Peyer's patch (tissue), 4 donors: ENCODE measurements at regions not wholly inside any gene's neighbourhood (a gene's known extent, or its start where the extent isn't known, plus 50 kb on each side); places are given as distances from the start of the nearest gene placed in this dataset.

ENCODE experiments used
- DNase-seq, 3 donors: peaks; one replicate each; pipeline ENCODE4 v3.0.0-alpha.2; 2017 to 2019
- H3K27ac ChIP-seq, 4 donors: fragments of 200-600 bp; sonication (generic); one replicate each; pipeline ENCODE4 v1.5.1; 2016 to 2019
- H3K27me3 ChIP-seq, 2 donors: fragments of 200-600 bp; sonication (generic); one replicate each; pipeline ENCODE4 v1.5.1; 2019
- H3K36me3 ChIP-seq, 3 donors: fragments of 200-600 bp; sonication (generic); one replicate each; pipeline ENCODE4 v1.5.1; 2016 to 2019
- H3K4me1 ChIP-seq, 4 donors: fragments of 200-600 bp; sonication (generic); one replicate each; pipeline ENCODE4 v1.5.1; 2016 to 2019
- H3K4me3 ChIP-seq, 4 donors: fragments of 200-600 bp; sonication (generic); 1 replicate in 3 of 4; 2 replicates in 1 of 4; pipeline ENCODE4 v1.5.1; 2016 to 2019; ENCODE audit warnings: mild to moderate bottlenecking in 1 of 4
- H3K9me3 ChIP-seq, 4 donors: fragments of 200-600 bp; sonication (generic); one replicate each; pipeline ENCODE4 v1.5.1; 2016 to 2019; ENCODE audit warnings: mild to moderate bottlenecking in 1 of 4
- POLR2A ChIP-seq, 2 donors: fragments of 450-650 bp; IDR thresholded peaks; one replicate each; pipeline ENCODE4 v1.5.1; 2017; ENCODE audit warnings: antibody characterized with exemption in 2 of 2, mild to moderate bottlenecking in 2 of 2, moderate library complexity in 2 of 2
- TF ChIP-seq, protein P1 (sequence below), 6 experiments: fragments of 450-650 bp in 4 of 6; fragments of 200-600 bp in 2 of 6; sonication (generic) in 1 of 6; IDR thresholded peaks; one replicate each; pipeline ENCODE4 v1.5.1; 2017 to 2019; ENCODE audit warnings: antibody characterized with exemption in 6 of 6, mild to moderate bottlenecking in 3 of 6, moderate library complexity in 1 of 6

DNA sequence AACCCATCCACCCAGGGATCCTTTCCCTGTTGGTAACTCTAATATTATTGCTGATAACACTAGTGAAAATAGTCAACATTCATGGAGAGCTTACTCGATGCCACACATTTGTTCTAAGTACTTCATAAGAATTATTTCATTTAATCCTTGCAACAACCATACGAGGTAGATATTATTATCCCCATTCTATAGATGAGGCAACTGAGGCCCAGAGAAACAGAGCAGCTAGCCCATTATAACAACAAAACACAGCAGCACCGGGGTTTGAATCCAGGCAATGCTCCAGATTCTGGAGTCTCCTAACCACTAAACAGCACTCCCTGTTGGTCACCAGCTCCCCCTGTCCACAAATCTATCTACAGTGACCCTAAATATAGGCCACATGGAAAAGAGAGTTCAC, 90.4 kb upstream of the PKDCC start:
- Histone ChIP-seq H3K9me3 (no peaks in the 10 kb centered on the region), H3K27me3 (no peaks in the 10 kb centered on the region), H3K4me1 (no peaks in the 10 kb centered on the region), H3K4me3 (no peak overlapping the region), H3K36me3 (no peaks in the 10 kb centered on the region), H3K27ac (no peak overlapping the region)
- TF ChIP-seq, protein P1, sequence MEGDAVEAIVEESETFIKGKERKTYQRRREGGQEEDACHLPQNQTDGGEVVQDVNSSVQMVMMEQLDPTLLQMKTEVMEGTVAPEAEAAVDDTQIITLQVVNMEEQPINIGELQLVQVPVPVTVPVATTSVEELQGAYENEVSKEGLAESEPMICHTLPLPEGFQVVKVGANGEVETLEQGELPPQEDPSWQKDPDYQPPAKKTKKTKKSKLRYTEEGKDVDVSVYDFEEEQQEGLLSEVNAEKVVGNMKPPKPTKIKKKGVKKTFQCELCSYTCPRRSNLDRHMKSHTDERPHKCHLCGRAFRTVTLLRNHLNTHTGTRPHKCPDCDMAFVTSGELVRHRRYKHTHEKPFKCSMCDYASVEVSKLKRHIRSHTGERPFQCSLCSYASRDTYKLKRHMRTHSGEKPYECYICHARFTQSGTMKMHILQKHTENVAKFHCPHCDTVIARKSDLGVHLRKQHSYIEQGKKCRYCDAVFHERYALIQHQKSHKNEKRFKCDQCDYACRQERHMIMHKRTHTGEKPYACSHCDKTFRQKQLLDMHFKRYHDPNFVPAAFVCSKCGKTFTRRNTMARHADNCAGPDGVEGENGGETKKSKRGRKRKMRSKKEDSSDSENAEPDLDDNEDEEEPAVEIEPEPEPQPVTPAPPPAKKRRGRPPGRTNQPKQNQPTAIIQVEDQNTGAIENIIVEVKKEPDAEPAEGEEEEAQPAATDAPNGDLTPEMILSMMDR (IDR thresholded peaks at IDR 0.05), result no peak
- no peak for TF ChIP-seq POLR2A (IDR thresholded peaks at IDR 0.05)
- DNase-seq, result no peak

DNA sequence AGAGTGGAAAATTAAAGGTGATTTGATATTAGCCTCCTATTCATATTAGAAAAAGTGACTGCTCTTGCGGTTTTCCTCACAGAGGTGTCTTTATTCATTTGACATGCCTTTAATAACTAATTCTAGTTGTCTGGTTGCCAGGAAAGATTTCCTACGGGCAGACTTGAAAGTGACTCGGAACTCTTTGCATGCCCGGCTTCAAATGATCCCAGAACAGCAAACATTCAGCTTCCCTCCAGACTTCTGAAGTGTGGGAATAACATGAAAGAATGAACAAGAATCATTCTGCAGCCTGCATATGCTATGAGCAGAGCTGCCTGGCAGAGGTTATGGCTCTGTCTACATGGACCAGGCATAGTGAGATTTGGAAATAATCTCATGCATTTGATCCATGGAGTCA, 89.6 kb upstream of the PKDCC start:
- no peaks in the 10 kb centered on the region for H3K36me3 ChIP-seq
- no peaks in the 10 kb centered on the region for H3K27me3 ChIP-seq
- DNase-seq, result no peak
- H3K9me3 ChIP-seq, result no peaks in the 10 kb centered on the region
- peaks cover 0 to under 1% (median 0%) of the 10 kb centered on the region in 4 donors for H3K4me1 ChIP-seq
- H3K27ac ChIP-seq, result no peak overlapping the region
- TF ChIP-seq POLR2A (IDR thresholded peaks at IDR 0.05), result no peak
- TF ChIP-seq, protein P1 (IDR thresholded peaks at IDR 0.05), result no peak
- H3K4me3 ChIP-seq, result no peak overlapping the region

- H3K9me3 ChIP-seq, result no peaks in the 10 kb centered on the region
- TF ChIP-seq, protein P1 (IDR thresholded peaks at IDR 0.05), result no peak
- no peak for TF ChIP-seq POLR2A (IDR thresholded peaks at IDR 0.05)
- no peak for DNase-seq
Observed at GRCh38 chr2:41958775-41959174, 89.0 kb upstream of the PKDCC start.

GRCh38 chr2:41959760-41960159, 88.1 kb upstream of the PKDCC start:
- Histone ChIP-seq H3K4me3 (no peak overlapping the region), H3K4me1 (peaks cover 0 to 16% (median 7%) of the 10 kb centered on the region in 4 donors), H3K36me3 (no peaks in the 10 kb centered on the region), H3K9me3 (no peaks in the 10 kb centered on the region), H3K27me3 (no peaks in the 10 kb centered on the region), H3K27ac (no peak overlapping the region)
- TF ChIP-seq POLR2A (IDR thresholded peaks at IDR 0.05), result no peak
- TF ChIP-seq, protein P1 (IDR thresholded peaks at IDR 0.05), result no peak
- no peak for DNase-seq

More at GRCh38 chr2:41958775-41959174, 89.0 kb upstream of the PKDCC start:
- Histone ChIP-seq H3K4me1 (peaks cover 0 to 6% (median 1%) of the 10 kb centered on the region in 4 donors), H3K27me3 (no peaks in the 10 kb centered on the region), H3K4me3 (no peak overlapping the region), H3K36me3 (no peaks in the 10 kb centered on the region), H3K27ac (no peak overlapping the region)

- Histone ChIP-seq H3K4me1 (peaks cover 0 to 44% (median 11%) of the 10 kb centered on the region in 4 donors), H3K36me3 (no peaks in the 10 kb centered on the region), H3K27me3 (no peaks in the 10 kb centered on the region), H3K27ac (peak overlapping the region in 3 of 4 donors; percentile 10 to 50 (median 15)), H3K9me3 (no peaks in the 10 kb centered on the region), H3K4me3 (no peak overlapping the region)
- TF ChIP-seq, protein P1 (IDR thresholded peaks at IDR 0.05), result no peak
- TF ChIP-seq POLR2A (IDR thresholded peaks at IDR 0.05), result no peak
- no peak for DNase-seq
Observed at GRCh38 chr2:41962922-41963622, 84.7 kb upstream of the PKDCC start.
